Endothelial cell of umbilical vein (primary cell): ENCODE measurements at regions not wholly inside any gene's neighbourhood (a gene's known extent, or its start where the extent isn't known, plus 50 kb on each side); places are given as distances from the start of the nearest gene placed in this dataset.

Source experiments
- BruUV-seq: library from RNA; stranded (reverse); fragments of 400-500 nt; replicated peaks from 2 replicates; lab custom pipeline; 2021; lab: Mats Ljungman, UMichigan
- CTCF ChIA-PET: fragments of 300-600, 350-600 bp; sonication (Branson Sonifier 250); formaldehyde crosslinking; loops from one replicate; lab custom pipeline; 2021; ENCODE audit warnings: antibody characterized with exemption, inconsistent platforms; lab: Charles Lee
- POLR2A ChIA-PET: fragments of 300-600, 350-600 bp; sonication (Branson Sonifier 250); formaldehyde crosslinking; loops from one replicate; lab custom pipeline; 2021; ENCODE audit warnings: antibody characterized with exemption, inconsistent platforms; lab: Charles Lee
- DNase-seq: peaks from one replicate; pipeline ENCODE4 v3.0.0-alpha.2; 2011; ENCODE audit warnings: low read depth, low spot score
- FAIRE-seq: peaks from 2 replicates; lab custom pipeline; 2011; peaks lifted over from hg19 to GRCh38; lab: Jason Lieb, UNC
- H2AFZ ChIP-seq: 2 replicates; pipeline ENCODE4 v1.6.0; 2012; ENCODE audit warnings: low read depth, low read length, control low read depth, inconsistent platforms
- H3K27ac ChIP-seq: 2 replicates; pipeline ENCODE4 v1.5.1; 2011; ENCODE audit warnings: low read depth, mild to moderate bottlenecking, control low read depth, low read length, moderate library complexity; ENCODE audit not compliant: insufficient read depth
- H3K27me3 ChIP-seq, 2 experiments: 2 replicates each; pipeline versions ENCODE4 v1.6.0 to v1.6.1; 2011; ENCODE audit warnings: low read length in 2 of 2, mixed read lengths in 1 of 2; ENCODE audit not compliant: control insufficient read depth in 2 of 2, insufficient read depth in 2 of 2
- H3K36me3 ChIP-seq, 2 experiments: 2 replicates in 1 of 2; 3 replicates in 1 of 2; pipeline ENCODE4 v1.5.1; 2011; ENCODE audit warnings: low read length in 2 of 2, mild to moderate bottlenecking in 1 of 2, moderate library complexity in 1 of 2; ENCODE audit not compliant: control insufficient read depth in 2 of 2, insufficient read depth in 2 of 2; ENCODE audit errors: extremely low read depth in 1 of 2
- H3K4me1 ChIP-seq: 3 replicates; pipeline ENCODE4 v1.5.1; 2011; ENCODE audit warnings: mild to moderate bottlenecking, low read length; ENCODE audit not compliant: control insufficient read depth, insufficient read depth; ENCODE audit errors: extremely low read depth
- H3K4me2 ChIP-seq: 2 replicates; pipeline ENCODE4 v1.6.1; 2011; ENCODE audit warnings: low read length, control low read depth, mixed read lengths; ENCODE audit not compliant: insufficient read depth
- H3K4me3 ChIP-seq, 3 experiments: fragments of 200-600 bp in 1 of 3; sonication (generic), shearing (Covaris generic) in 1 of 3; replicated peaks in 1 of 3; 2 replicates each; pipeline ENCODE4 v1.5.1; 2011 to 2016; ENCODE audit warnings: control low read depth in 3 of 3, low read length in 3 of 3, mild to moderate bottlenecking in 2 of 3, inconsistent platforms in 1 of 3, low read depth in 1 of 3, moderate library complexity in 1 of 3; ENCODE audit not compliant: insufficient read depth in 1 of 3
- H3K79me2 ChIP-seq: 2 replicates; pipeline ENCODE4 v1.6.0; 2012; ENCODE audit warnings: low read length, inconsistent platforms; ENCODE audit not compliant: control insufficient read depth, insufficient read depth
- H3K9ac ChIP-seq: replicated peaks from 2 replicates; pipeline ENCODE3; 2011; ENCODE audit warnings: low read length, control low read depth; ENCODE audit not compliant: insufficient read depth; ENCODE audit errors: extremely low read depth
- H3K9me1 ChIP-seq: replicated peaks from 3 replicates; pipeline ENCODE4 v1.6.0; 2011; ENCODE audit warnings: mild to moderate bottlenecking, low read length; ENCODE audit not compliant: control insufficient read depth, insufficient read depth; ENCODE audit errors: extremely low read depth
- H3K9me3 ChIP-seq: replicated peaks from 2 replicates; pipeline ENCODE4 v1.5.1; 2012; ENCODE audit warnings: low read length, inconsistent platforms; ENCODE audit not compliant: control insufficient read depth, insufficient read depth
- H4K20me1 ChIP-seq: replicated peaks from 2 replicates; pipeline ENCODE3; 2011; ENCODE audit warnings: mild to moderate bottlenecking, low read length; ENCODE audit not compliant: control insufficient read depth, insufficient read depth; ENCODE audit errors: extremely low read depth
- FOS ChIP-seq: IDR thresholded peaks from 2 replicates; pipeline ENCODE4 v1.6.1; 2011; ENCODE audit warnings: mild to moderate bottlenecking, low read length, moderate library complexity, borderline replicate concordance; ENCODE audit not compliant: insufficient read depth
- GATA2 ChIP-seq: IDR thresholded peaks from 2 replicates; pipeline ENCODE4 v1.7.0; 2011; ENCODE audit warnings: low read depth, mild to moderate bottlenecking, moderate library complexity, mixed read lengths, low read length; ENCODE audit not compliant: insufficient read length, insufficient read depth
- JUN ChIP-seq: IDR thresholded peaks from 2 replicates; pipeline ENCODE4 v1.6.1; 2011; ENCODE audit warnings: borderline replicate concordance, low read depth; ENCODE audit not compliant: insufficient read length, insufficient read depth
- MYC ChIP-seq: IDR thresholded peaks from one replicate; pipeline ENCODE4 v1.6.1; 2011; ENCODE audit warnings: mild to moderate bottlenecking, low read depth, low read length
- POLR2A ChIP-seq: IDR thresholded peaks from 2 replicates; pipeline ENCODE4 v1.6.1; 2012; ENCODE audit warnings: low read depth, mild to moderate bottlenecking, control low read depth, low read length
- POLR2AphosphoS5 ChIP-seq: IDR thresholded peaks from 2 replicates; pipeline ENCODE4 v1.6.1; 2012; ENCODE audit warnings: low read depth, mild to moderate bottlenecking, control low read depth, low read length, moderate library complexity; ENCODE audit not compliant: insufficient read depth
- dilution Hi-C: fragments of 300-500 bp; cut with MboI; formaldehyde crosslinking; loops from one replicate; pipeline ENCODE4 v1.15.0; 2019; ENCODE audit warnings: low sequenced_read_pairs; ENCODE audit not compliant: extremely low pct_ligation_motif_present
- intact Hi-C: fragments of 100-400 bp; cut with micrococcal nuclease; formaldehyde crosslinking; loops from one replicate; pipeline ENCODE4 v1.10.0; 2022
- TF ChIP-seq, protein P1 (sequence below), 2 donors: IDR thresholded peaks; 1 replicate in 1 of 2; 2 replicates in 1 of 2; pipeline ENCODE4 v1.5.1; 2011; ENCODE audit warnings: low read length in 2 of 2, mild to moderate bottlenecking in 2 of 2, moderate library complexity in 2 of 2, control low read depth in 1 of 2, inconsistent platforms in 1 of 2, low read depth in 1 of 2; ENCODE audit not compliant: insufficient read depth in 1 of 2; ENCODE audit errors: extremely low read depth in 1 of 2
- TF ChIP-seq, protein P2 (sequence below): IDR thresholded peaks from 2 replicates; pipeline ENCODE4 v1.6.1; 2011; ENCODE audit not compliant: insufficient read depth, insufficient read length

DNA sequence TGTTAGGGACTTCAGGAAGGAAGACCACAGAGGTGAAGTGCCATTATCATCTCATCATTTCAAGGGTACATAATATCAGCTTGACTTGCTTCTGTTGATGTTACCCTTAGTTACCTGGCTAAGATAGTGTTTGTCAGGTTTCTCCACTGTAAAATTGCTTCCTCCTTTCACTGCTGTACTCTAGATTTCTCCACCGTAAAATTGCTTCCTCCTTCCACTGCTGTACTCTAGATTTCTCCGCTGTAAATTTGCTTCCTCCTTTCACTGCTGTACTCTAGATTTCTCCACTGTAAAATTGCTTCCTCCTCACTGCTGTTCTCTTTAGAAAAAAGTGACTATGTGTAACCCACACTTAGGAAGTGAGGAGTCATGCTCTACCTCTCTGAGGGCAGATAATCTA, 1460.3 kb downstream of the SUCLG1 start:
- POLR2A ChIA-PET, result no interaction called here
- intact Hi-C loops (no loop called here), dilution Hi-C loops (no loop called here)

More for the DNA sequence above, 1460.3 kb downstream of the SUCLG1 start:
- Histone ChIP-seq H3K27me3 (no peaks in the 10 kb centered on the region), H3K9me3 (no peaks in the 10 kb centered on the region), H3K36me3 (no peaks in the 10 kb centered on the region), H3K4me3 (no peak overlapping the region), H3K4me1 (no peaks in the 10 kb centered on the region), H4K20me1 (no peaks in the 10 kb centered on the region), H3K9ac (no peak overlapping the region), H3K27ac (no peak overlapping the region), H3K79me2 (no peaks in the 10 kb centered on the region), H3K9me1 (no peaks in the 10 kb centered on the region), H3K4me2 (no peak overlapping the region), H2AFZ (peak overlapping the region; percentile 70)
- FAIRE-seq, result no peak
- CTCF ChIA-PET, result no interaction called here
- no peak for TF ChIP-seq POLR2AphosphoS5
- no peak for TF ChIP-seq FOS
- no peak for TF ChIP-seq JUN
- TF ChIP-seq, protein P1, sequence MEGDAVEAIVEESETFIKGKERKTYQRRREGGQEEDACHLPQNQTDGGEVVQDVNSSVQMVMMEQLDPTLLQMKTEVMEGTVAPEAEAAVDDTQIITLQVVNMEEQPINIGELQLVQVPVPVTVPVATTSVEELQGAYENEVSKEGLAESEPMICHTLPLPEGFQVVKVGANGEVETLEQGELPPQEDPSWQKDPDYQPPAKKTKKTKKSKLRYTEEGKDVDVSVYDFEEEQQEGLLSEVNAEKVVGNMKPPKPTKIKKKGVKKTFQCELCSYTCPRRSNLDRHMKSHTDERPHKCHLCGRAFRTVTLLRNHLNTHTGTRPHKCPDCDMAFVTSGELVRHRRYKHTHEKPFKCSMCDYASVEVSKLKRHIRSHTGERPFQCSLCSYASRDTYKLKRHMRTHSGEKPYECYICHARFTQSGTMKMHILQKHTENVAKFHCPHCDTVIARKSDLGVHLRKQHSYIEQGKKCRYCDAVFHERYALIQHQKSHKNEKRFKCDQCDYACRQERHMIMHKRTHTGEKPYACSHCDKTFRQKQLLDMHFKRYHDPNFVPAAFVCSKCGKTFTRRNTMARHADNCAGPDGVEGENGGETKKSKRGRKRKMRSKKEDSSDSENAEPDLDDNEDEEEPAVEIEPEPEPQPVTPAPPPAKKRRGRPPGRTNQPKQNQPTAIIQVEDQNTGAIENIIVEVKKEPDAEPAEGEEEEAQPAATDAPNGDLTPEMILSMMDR (IDR thresholded peaks at IDR 0.05; ENCODE audit: extremely low read depth in 1 of 2, insufficient read depth in 1 of 2, low read depth in 1 of 2, low read length in 2 of 2), result no peak
- TF ChIP-seq POLR2A, result no peak
- TF ChIP-seq, protein P2, sequence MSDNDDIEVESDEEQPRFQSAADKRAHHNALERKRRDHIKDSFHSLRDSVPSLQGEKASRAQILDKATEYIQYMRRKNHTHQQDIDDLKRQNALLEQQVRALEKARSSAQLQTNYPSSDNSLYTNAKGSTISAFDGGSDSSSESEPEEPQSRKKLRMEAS, result no peak
- no peak for TF ChIP-seq MYC
- no peak for TF ChIP-seq GATA2
- no TSS peak for BruUV-seq
- peak; percentile 3 for DNase-seq
